ENCODE measurements at regions not wholly inside any gene's neighbourhood (a gene's known extent, or its start where the extent isn't known, plus 50 kb on each side); places are given as distances from the start of the nearest gene placed in this dataset.

DNA sequence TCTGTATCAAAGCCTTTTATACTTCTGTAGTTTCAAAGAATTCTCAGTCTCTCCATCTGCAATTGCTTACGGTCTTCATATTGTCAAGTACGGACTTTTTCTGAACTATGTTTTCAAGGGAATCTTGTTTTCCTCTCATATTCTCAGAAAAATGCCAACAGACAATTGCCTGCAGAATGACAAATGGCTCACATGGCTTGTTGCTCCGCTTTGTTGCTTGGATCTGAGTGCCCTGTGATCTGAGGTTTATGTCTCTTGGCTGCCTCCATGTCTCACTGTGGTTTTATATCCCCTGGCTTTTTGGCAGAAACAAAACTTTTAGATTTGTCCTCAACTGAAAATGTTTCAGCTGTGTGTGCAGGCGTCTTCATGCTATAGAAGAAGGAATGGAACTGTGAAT, 285.4 kb upstream of the CHD6 start:
- Histone ChIP-seq H3K4me1 (ENCODE audit: control insufficient read depth, extremely low read depth, insufficient read depth, low read length) (no peaks in the 10 kb centered on the region), H3K27ac (ENCODE audit: control insufficient read depth, insufficient read depth, low read length) (no peak overlapping the region), H3K9me3 (ENCODE audit: control insufficient read depth, low read depth, low read length) (no peaks in the 10 kb centered on the region), H2AFZ (ENCODE audit: control insufficient read depth, low read length) (no peak overlapping the region), H3K4me3 (ENCODE audit: control insufficient read depth in 2 of 3, extremely low read depth in 1 of 3, insufficient read depth in 2 of 3, low read depth in 1 of 3, low read length in 3 of 3) (no peak overlapping the region), H3K9ac (ENCODE audit: control insufficient read depth, extremely low read depth, insufficient read depth, low read length) (no peak overlapping the region), H4K20me1 (ENCODE audit: control insufficient read depth, extremely low read depth, insufficient read depth, low read length) (no peaks in the 10 kb centered on the region), H3K9me1 (ENCODE audit: control insufficient read depth, extremely low read depth, insufficient read depth, low read length) (no peaks in the 10 kb centered on the region), H3K27me3 (ENCODE audit: control insufficient read depth, extremely low read depth, insufficient read depth, low read length) (no peaks in the 10 kb centered on the region), H3K36me3 (ENCODE audit: control insufficient read depth in 2 of 2, extremely low read depth in 1 of 2, insufficient read depth in 2 of 2, low read length in 2 of 2) (no peaks in the 10 kb centered on the region), H3K4me2 (ENCODE audit: control insufficient read depth, extremely low read depth, insufficient read depth, low read depth, low read length) (no peak overlapping the region), H3K79me2 (ENCODE audit: control insufficient read depth, insufficient read depth, low read length) (no peaks in the 10 kb centered on the region)
- TF ChIP-seq CTCF (optimal IDR thresholded peaks at IDR 0.05 in 1 of 3, IDR thresholded peaks at IDR 0.05 in 1 of 3, conservative IDR thresholded peaks at IDR 0.05 in 1 of 3; ENCODE audit: extremely low read depth in 1 of 3, insufficient read depth in 2 of 3, low read length in 3 of 3) (no peak), EZH2 (IDR thresholded peaks at IDR 0.05; ENCODE audit: low read length) (no peak)
- dilution Hi-C loops (cut with MboI; ENCODE audit: extremely low pct_ligation_motif_present, low sequenced_read_pairs), result no loop called here
- FAIRE-seq (no peak), DNase-seq (ENCODE audit: low read depth, low spot score) (no peak)

DNA sequence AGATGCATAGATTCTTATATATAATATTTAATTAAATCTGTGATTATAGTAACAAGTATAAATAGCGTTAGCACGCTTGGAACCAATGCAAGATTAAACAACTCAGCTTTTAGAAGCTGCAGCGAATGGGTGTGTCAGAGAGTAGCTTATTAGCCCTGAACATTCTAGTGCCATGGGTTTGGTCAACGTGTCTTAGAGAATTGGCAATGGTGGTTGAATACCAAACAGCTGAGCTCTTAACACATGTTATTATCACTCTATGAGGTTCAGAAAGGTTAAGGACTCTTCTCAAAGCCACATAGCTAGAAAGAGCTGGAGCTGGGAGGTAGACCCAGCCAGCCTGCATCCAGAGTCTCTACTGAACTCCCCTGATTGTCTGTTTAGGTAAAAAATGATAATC, 284.2 kb upstream of the CHD6 start:
- Histone ChIP-seq H3K27me3 (ENCODE audit: control insufficient read depth, extremely low read depth, insufficient read depth, low read length) (no peaks in the 10 kb centered on the region), H2AFZ (ENCODE audit: control insufficient read depth, low read length) (no peak overlapping the region), H3K9me1 (ENCODE audit: control insufficient read depth, extremely low read depth, insufficient read depth, low read length) (no peaks in the 10 kb centered on the region), H3K9me3 (ENCODE audit: control insufficient read depth, low read depth, low read length) (no peaks in the 10 kb centered on the region), H3K36me3 (ENCODE audit: control insufficient read depth in 2 of 2, extremely low read depth in 1 of 2, insufficient read depth in 2 of 2, low read length in 2 of 2) (no peaks in the 10 kb centered on the region), H3K4me1 (ENCODE audit: control insufficient read depth, extremely low read depth, insufficient read depth, low read length) (no peaks in the 10 kb centered on the region), H3K4me2 (ENCODE audit: control insufficient read depth, extremely low read depth, insufficient read depth, low read depth, low read length) (no peak overlapping the region), H3K27ac (ENCODE audit: control insufficient read depth, insufficient read depth, low read length) (no peak overlapping the region), H4K20me1 (ENCODE audit: control insufficient read depth, extremely low read depth, insufficient read depth, low read length) (no peaks in the 10 kb centered on the region), H3K4me3 (ENCODE audit: control insufficient read depth in 2 of 3, extremely low read depth in 1 of 3, insufficient read depth in 2 of 3, low read depth in 1 of 3, low read length in 3 of 3) (no peak overlapping the region), H3K79me2 (ENCODE audit: control insufficient read depth, insufficient read depth, low read length) (no peaks in the 10 kb centered on the region), H3K9ac (ENCODE audit: control insufficient read depth, extremely low read depth, insufficient read depth, low read length) (no peak overlapping the region)
- TF ChIP-seq CTCF (optimal IDR thresholded peaks at IDR 0.05 in 1 of 3, IDR thresholded peaks at IDR 0.05 in 1 of 3, conservative IDR thresholded peaks at IDR 0.05 in 1 of 3; ENCODE audit: extremely low read depth in 1 of 3, insufficient read depth in 2 of 3, low read length in 3 of 3) (no peak), EZH2 (IDR thresholded peaks at IDR 0.05; ENCODE audit: low read length) (no peak)
- FAIRE-seq (no peak), DNase-seq (ENCODE audit: low read depth, low spot score) (no peak)
- dilution Hi-C loops (cut with MboI; ENCODE audit: extremely low pct_ligation_motif_present, low sequenced_read_pairs), result no loop called here
